H1 (cell line): ENCODE measurements at regions not wholly inside any gene's neighbourhood (a gene's known extent, or its start where the extent isn't known, plus 50 kb on each side); places are given as distances from the start of the nearest gene placed in this dataset.

Experiments used
- CTCF ChIA-PET: fragments of 300-600 bp; sonication (Branson Sonifier 250); formaldehyde crosslinking; loops from one replicate; lab custom pipeline; 2021; ENCODE audit not compliant: partially characterized antibody; lab: Charles Lee
- POLR2A ChIA-PET: fragments of 300-600 bp; sonication (Branson Sonifier 250); formaldehyde crosslinking; loops from one replicate; lab custom pipeline; 2021; ENCODE audit warnings: inconsistent platforms; ENCODE audit not compliant: partially characterized antibody; lab: Charles Lee
- DNase-seq, 2 experiments: peaks; one replicate each; pipeline versions ENCODE4 v3.0.0 to v3.0.0-alpha.2; 2010 to 2022; ENCODE audit warnings: low spot score in 2 of 2, low read depth in 1 of 2, mixed read lengths in 1 of 2
- FAIRE-seq: peaks from 2 replicates; lab custom pipeline; 2011; peaks lifted over from hg19 to GRCh38; lab: Jason Lieb, UNC
- H2AFZ ChIP-seq: 2 replicates; pipeline ENCODE4 v1.8.1; 2012; ENCODE audit warnings: low read length, inconsistent platforms
- H2AK5ac ChIP-seq: 2 replicates; pipeline ENCODE4 v1.6.1; 2013; ENCODE audit warnings: low read depth, low read length
- H2BK120ac ChIP-seq: replicated peaks from 2 replicates; pipeline ENCODE3; 2013; ENCODE audit warnings: low read depth, low read length, inconsistent platforms
- H2BK12ac ChIP-seq: 2 replicates; pipeline ENCODE4 v1.6.1; 2013; ENCODE audit warnings: low read depth, low read length
- H2BK15ac ChIP-seq: 2 replicates; pipeline ENCODE4 v1.6.1; 2013; ENCODE audit warnings: low read length
- H2BK20ac ChIP-seq: 2 replicates; pipeline ENCODE4 v1.6.1; 2013; ENCODE audit warnings: low read length
- H2BK5ac ChIP-seq: 2 replicates; pipeline ENCODE4 v1.6.1; 2013; ENCODE audit warnings: low read depth, low read length
- H3K14ac ChIP-seq: 2 replicates; pipeline ENCODE4 v1.6.1; 2013; ENCODE audit warnings: inconsistent platforms; ENCODE audit not compliant: insufficient read length
- H3K18ac ChIP-seq: 2 replicates; pipeline ENCODE4 v1.6.1; 2013; ENCODE audit warnings: low read length; ENCODE audit errors: extremely low read depth
- H3K23ac ChIP-seq: 2 replicates; pipeline ENCODE4 v1.6.1; 2013; ENCODE audit warnings: inconsistent platforms; ENCODE audit not compliant: insufficient read length
- H3K23me2 ChIP-seq: 2 replicates; pipeline ENCODE4 v1.6.1; 2013; ENCODE audit warnings: low read depth, low read length
- H3K27ac ChIP-seq: 2 replicates; pipeline ENCODE4 v1.6.1; 2011; ENCODE audit warnings: low read depth, low read length, inconsistent platforms
- H3K27me3 ChIP-seq, 4 experiments: replicated peaks in 1 of 4; 1 replicate in 1 of 4; 2 replicates in 3 of 4; pipeline versions ENCODE4 v1.6.1 to v1.8.1; 2011 to 2013; ENCODE audit warnings: low read length in 3 of 4, mild to moderate bottlenecking in 3 of 4, inconsistent platforms in 2 of 4, mixed read lengths in 2 of 4, moderate library complexity in 1 of 4; ENCODE audit not compliant: control insufficient read depth in 3 of 4, insufficient read depth in 3 of 4; ENCODE audit errors: extremely low read depth in 1 of 4
- H3K36me3 ChIP-seq, 4 experiments: 2 replicates each; pipeline versions ENCODE4 v1.6.1 to v1.8.1; 2011 to 2013; ENCODE audit warnings: mild to moderate bottlenecking in 4 of 4, low read length in 3 of 4, moderate library complexity in 2 of 4, control low read depth in 1 of 4, inconsistent platforms in 1 of 4; ENCODE audit not compliant: insufficient read depth in 4 of 4, control insufficient read depth in 2 of 4
- H3K4ac ChIP-seq: replicated peaks from 2 replicates; pipeline ENCODE3; 2013; ENCODE audit warnings: low read length, low read depth, mixed read lengths, inconsistent platforms; ENCODE audit not compliant: insufficient read length
- H3K4me1 ChIP-seq, 4 experiments: replicated peaks in 1 of 4; 1 replicate in 1 of 4; 2 replicates in 3 of 4; pipeline versions ENCODE4 v1.6.1 to v1.8.1; 2011 to 2013; ENCODE audit warnings: low read length in 3 of 4, inconsistent platforms in 2 of 4, mixed read lengths in 1 of 4; ENCODE audit not compliant: insufficient read depth in 4 of 4, control insufficient read depth in 3 of 4
- H3K4me2 ChIP-seq, 2 experiments: 2 replicates each; pipeline versions ENCODE4 v1.6.1 to v1.8.1; 2011 to 2013; ENCODE audit warnings: low read depth in 2 of 2, low read length in 2 of 2, control low read depth in 1 of 2, inconsistent platforms in 1 of 2, mild to moderate bottlenecking in 1 of 2; ENCODE audit not compliant: insufficient read depth in 1 of 2
- H3K4me3 ChIP-seq, 4 experiments: fragments of 200-600, 300-600 bp in 1 of 4; sonication (generic), shearing (Covaris generic), sonication (Bioruptor Twin) in 1 of 4; 2 replicates each; pipeline versions ENCODE4 v1.5.1 to v1.8.1; 2011 to 2016; ENCODE audit warnings: low read length in 4 of 4, low read depth in 3 of 4, control low read depth in 2 of 4, inconsistent platforms in 2 of 4, mild to moderate bottlenecking in 2 of 4, mixed read lengths in 1 of 4, moderate library complexity in 1 of 4; ENCODE audit not compliant: insufficient read depth in 2 of 4; ENCODE audit errors: extremely low read depth in 1 of 4
- H3K56ac ChIP-seq: replicated peaks from 2 replicates; pipeline ENCODE3; 2013; ENCODE audit warnings: low read depth, mild to moderate bottlenecking, mixed read lengths, low read length, inconsistent platforms; ENCODE audit not compliant: insufficient read length
- H3K79me1 ChIP-seq: 2 replicates; pipeline ENCODE4 v1.6.1; 2013; ENCODE audit warnings: low read depth, low read length, control low read depth
- H3K79me2 ChIP-seq, 2 experiments: 2 replicates each; pipeline versions ENCODE4 v1.6.1 to v1.8.1; 2012 to 2013; ENCODE audit warnings: low read length in 2 of 2, mild to moderate bottlenecking in 2 of 2, inconsistent platforms in 1 of 2; ENCODE audit not compliant: insufficient read depth in 2 of 2, control insufficient read depth in 1 of 2
- H3K9ac ChIP-seq, 4 experiments: replicated peaks in 1 of 4; 1 replicate in 1 of 4; 2 replicates in 3 of 4; pipeline versions ENCODE4 v1.6.1 to v1.8.1; 2011 to 2013; ENCODE audit warnings: low read depth in 3 of 4, low read length in 3 of 4, control low read depth in 2 of 4, mild to moderate bottlenecking in 2 of 4, moderate library complexity in 2 of 4, inconsistent platforms in 1 of 4; ENCODE audit errors: extremely low read depth in 1 of 4
- H3K9me3 ChIP-seq, 2 experiments: 2 replicates each; pipeline versions ENCODE4 v1.6.1 to v1.8.1; 2012 to 2013; ENCODE audit warnings: mild to moderate bottlenecking in 2 of 2, moderate library complexity in 2 of 2, control low read depth in 1 of 2, inconsistent platforms in 1 of 2, low read depth in 1 of 2, low read length in 1 of 2, mixed read lengths in 1 of 2; ENCODE audit not compliant: insufficient read depth in 2 of 2
- H4K20me1 ChIP-seq, 2 experiments: replicated peaks in 1 of 2; 2 replicates each; pipeline versions ENCODE3 to v1.8.1; 2011 to 2013; ENCODE audit warnings: inconsistent platforms in 2 of 2, low read length in 2 of 2, mild to moderate bottlenecking in 1 of 2; ENCODE audit not compliant: insufficient read depth in 2 of 2, control insufficient read depth in 1 of 2
- H4K5ac ChIP-seq: 2 replicates; pipeline ENCODE4 v1.6.1; 2013; ENCODE audit warnings: low read length, low read depth, mixed read lengths, inconsistent platforms; ENCODE audit not compliant: insufficient read length
- H4K8ac ChIP-seq: 2 replicates; pipeline ENCODE4 v1.8.0; 2013; ENCODE audit warnings: mild to moderate bottlenecking, moderate library complexity, low read length, inconsistent platforms; ENCODE audit not compliant: insufficient read depth; ENCODE audit errors: extremely low read depth
- H4K91ac ChIP-seq: replicated peaks from 2 replicates; pipeline ENCODE3; 2013; ENCODE audit warnings: low read length, mixed read lengths, inconsistent platforms; ENCODE audit not compliant: insufficient read length
- CHD2 ChIP-seq: IDR thresholded peaks from 2 replicates; pipeline ENCODE4 v1.6.1; 2012; ENCODE audit warnings: low read length, improper control_type of control experiment
- EP300 ChIP-seq, 2 experiments: IDR thresholded peaks; 1 replicate in 1 of 2; 2 replicates in 1 of 2; pipeline ENCODE4 v1.6.1; 2011 to 2012; ENCODE audit warnings: low read depth in 2 of 2, low read length in 2 of 2, mild to moderate bottlenecking in 2 of 2, borderline replicate concordance in 1 of 2, inconsistent platforms in 1 of 2, moderate library complexity in 1 of 2
- HDAC6 ChIP-seq: IDR thresholded peaks from one replicate; pipeline ENCODE4 v1.7.1; 2012; ENCODE audit warnings: low read depth, mild to moderate bottlenecking, inconsistent platforms, low read length, moderate library complexity
- NANOG ChIP-seq: IDR thresholded peaks from 2 replicates; pipeline ENCODE4 v1.6.1; 2011; ENCODE audit warnings: low read length, low read depth, mild to moderate bottlenecking, inconsistent platforms; ENCODE audit not compliant: insufficient read depth, poor library complexity, severe bottlenecking
- RNF2 ChIP-seq: fragments of 200-900, 300-1000 bp; sonication (generic); IDR thresholded peaks from 2 replicates; pipeline ENCODE4 v1.7.1; 2016; ENCODE audit warnings: borderline replicate concordance, low read depth, mild to moderate bottlenecking, antibody characterized with exemption, low read length; ENCODE audit not compliant: poor library complexity, severe bottlenecking; ENCODE audit errors: missing control alignments
- WGBS, 2 experiments: shearing (Covaris generic) in 1 of 2; methylation state at CpG; one replicate each; pipeline versions ENCODE4 v1.1.6 to v1.1.7; 2013 to 2015; ENCODE audit warnings: low lambda C conversion rate in 2 of 2, mixed read lengths in 2 of 2, inconsistent platforms in 1 of 2, low coverage in 1 of 2, missing lambda C conversion rate in 1 of 2; ENCODE audit not compliant: insufficient replicate concordance in 2 of 2, insufficient coverage in 1 of 2, insufficient read length in 1 of 2; ENCODE audit errors: extremely low coverage in 1 of 2, missing lambda C conversion rate in 1 of 2; 5-methylcytosine and 5-hydroxymethylcytosine counted together
- TF ChIP-seq, protein P1 (sequence below), 3 experiments: IDR thresholded peaks; 1 replicate in 2 of 3; 2 replicates in 1 of 3; pipeline versions ENCODE4 v1.5.1 to v1.6.1; 2011; ENCODE audit warnings: low read length in 3 of 3, mild to moderate bottlenecking in 3 of 3, inconsistent platforms in 2 of 3, low read depth in 1 of 3, moderate library complexity in 1 of 3; ENCODE audit not compliant: insufficient read depth in 1 of 3; ENCODE audit errors: control extremely low read depth in 1 of 3
- TF ChIP-seq, protein P2 (sequence below): IDR thresholded peaks from 2 replicates; pipeline ENCODE4 v1.6.1; 2012; ENCODE audit warnings: low read length, inconsistent platforms

DNA sequence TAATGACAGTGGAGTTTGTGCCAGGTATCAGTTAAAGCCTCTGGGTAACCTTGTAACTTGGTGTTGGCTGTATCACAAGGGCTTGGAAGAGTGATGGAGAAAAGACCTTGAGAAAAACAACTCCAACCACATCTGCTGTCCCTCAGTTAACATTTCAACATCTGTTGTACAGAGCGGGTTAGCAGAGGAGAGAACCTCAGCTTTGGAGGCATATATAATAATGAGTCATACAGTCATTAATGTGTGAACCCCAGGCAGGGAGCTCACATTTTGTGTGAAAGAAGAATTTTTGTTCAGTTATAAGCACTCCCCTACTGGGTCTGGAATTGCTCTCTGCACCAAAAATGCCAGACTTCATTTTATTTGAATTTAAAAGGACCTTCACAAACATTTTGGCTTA, 439.5 kb downstream of the PDCD6IP start:
- no peak overlapping the region for H4K91ac ChIP-seq
- ChIA-PET POLR2A (no interaction called here), CTCF (interaction anchor here (0.5 kb wide), 1 partner anchor 16 kb away, joined by 4 read pairs; no protein-coding TSS in a partner anchor)
- no peak overlapping the region for H2AK5ac ChIP-seq
- no peak overlapping the region for H2BK12ac ChIP-seq
- H2BK120ac ChIP-seq: no peak overlapping the region
- no peak overlapping the region for H2BK5ac ChIP-seq
- H3K9me3 ChIP-seq: no peaks in the 10 kb centered on the region
- H3K23ac ChIP-seq: no peak overlapping the region
- no peak overlapping the region for H3K18ac ChIP-seq
- H3K4ac ChIP-seq: no peak overlapping the region
- WGBS, 2 experiments: 61% methylated on average over 1 of the region's 1 CpG; no CpG with 5 or more reads in 1 of the 2 experiments
- H3K23me2 ChIP-seq: no peaks in the 10 kb centered on the region
- no peaks in the 10 kb centered on the region for H4K20me1 ChIP-seq
- H3K9ac ChIP-seq: no peak overlapping the region
- no peak for DNase-seq
- H4K8ac ChIP-seq: no peak overlapping the region
- no peaks in the 10 kb centered on the region for H3K79me2 ChIP-seq
- no peak overlapping the region for H3K4me2 ChIP-seq
- no peak overlapping the region for H3K27ac ChIP-seq
- H3K79me1 ChIP-seq: no peaks in the 10 kb centered on the region
- no peak overlapping the region for H3K14ac ChIP-seq
- H3K4me3 ChIP-seq: no peak overlapping the region
- FAIRE-seq: no peak
- no peaks in the 10 kb centered on the region for H3K36me3 ChIP-seq
- H2AFZ ChIP-seq: no peak overlapping the region
- no peaks in the 10 kb centered on the region for H3K4me1 ChIP-seq
- no peaks in the 10 kb centered on the region for H3K27me3 ChIP-seq
- no peak overlapping the region for H4K5ac ChIP-seq
- no peak overlapping the region for H2BK20ac ChIP-seq
- no peak overlapping the region for H2BK15ac ChIP-seq
- no peak overlapping the region for H3K56ac ChIP-seq
- TF ChIP-seq RNF2 (no peak), NANOG (no peak), CHD2 (no peak), HDAC6 (no peak), EP300 (IDR thresholded peaks at IDR 0.05; ENCODE audit: borderline replicate concordance in 1 of 2, low read depth in 2 of 2, low read length in 2 of 2) (no peak)
- TF ChIP-seq, protein P1, sequence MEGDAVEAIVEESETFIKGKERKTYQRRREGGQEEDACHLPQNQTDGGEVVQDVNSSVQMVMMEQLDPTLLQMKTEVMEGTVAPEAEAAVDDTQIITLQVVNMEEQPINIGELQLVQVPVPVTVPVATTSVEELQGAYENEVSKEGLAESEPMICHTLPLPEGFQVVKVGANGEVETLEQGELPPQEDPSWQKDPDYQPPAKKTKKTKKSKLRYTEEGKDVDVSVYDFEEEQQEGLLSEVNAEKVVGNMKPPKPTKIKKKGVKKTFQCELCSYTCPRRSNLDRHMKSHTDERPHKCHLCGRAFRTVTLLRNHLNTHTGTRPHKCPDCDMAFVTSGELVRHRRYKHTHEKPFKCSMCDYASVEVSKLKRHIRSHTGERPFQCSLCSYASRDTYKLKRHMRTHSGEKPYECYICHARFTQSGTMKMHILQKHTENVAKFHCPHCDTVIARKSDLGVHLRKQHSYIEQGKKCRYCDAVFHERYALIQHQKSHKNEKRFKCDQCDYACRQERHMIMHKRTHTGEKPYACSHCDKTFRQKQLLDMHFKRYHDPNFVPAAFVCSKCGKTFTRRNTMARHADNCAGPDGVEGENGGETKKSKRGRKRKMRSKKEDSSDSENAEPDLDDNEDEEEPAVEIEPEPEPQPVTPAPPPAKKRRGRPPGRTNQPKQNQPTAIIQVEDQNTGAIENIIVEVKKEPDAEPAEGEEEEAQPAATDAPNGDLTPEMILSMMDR (IDR thresholded peaks at IDR 0.05; ENCODE audit: control extremely low read depth in 1 of 3, insufficient read depth in 1 of 3, low read depth in 1 of 3, low read length in 3 of 3): no peak
- TF ChIP-seq, protein P2, sequence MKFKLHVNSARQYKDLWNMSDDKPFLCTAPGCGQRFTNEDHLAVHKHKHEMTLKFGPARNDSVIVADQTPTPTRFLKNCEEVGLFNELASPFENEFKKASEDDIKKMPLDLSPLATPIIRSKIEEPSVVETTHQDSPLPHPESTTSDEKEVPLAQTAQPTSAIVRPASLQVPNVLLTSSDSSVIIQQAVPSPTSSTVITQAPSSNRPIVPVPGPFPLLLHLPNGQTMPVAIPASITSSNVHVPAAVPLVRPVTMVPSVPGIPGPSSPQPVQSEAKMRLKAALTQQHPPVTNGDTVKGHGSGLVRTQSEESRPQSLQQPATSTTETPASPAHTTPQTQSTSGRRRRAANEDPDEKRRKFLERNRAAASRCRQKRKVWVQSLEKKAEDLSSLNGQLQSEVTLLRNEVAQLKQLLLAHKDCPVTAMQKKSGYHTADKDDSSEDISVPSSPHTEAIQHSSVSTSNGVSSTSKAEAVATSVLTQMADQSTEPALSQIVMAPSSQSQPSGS: no peak
